Activated CD8-positive, alpha-beta memory T cell treated with anti-CD3 and anti-CD28 coated beads for 48 hours (primary cell): ENCODE measurements at regions not wholly inside any gene's neighbourhood (a gene's known extent, or its start where the extent isn't known, plus 50 kb on each side); places are given as distances from the start of the nearest gene placed in this dataset.

Source experiments
- DNase-seq, 3 experiments: peaks; one replicate each; pipeline ENCODE4 v3.0.0-alpha.2; 2020; ENCODE audit warnings: low read depth in 2 of 3, low spot score in 2 of 3

DNA sequence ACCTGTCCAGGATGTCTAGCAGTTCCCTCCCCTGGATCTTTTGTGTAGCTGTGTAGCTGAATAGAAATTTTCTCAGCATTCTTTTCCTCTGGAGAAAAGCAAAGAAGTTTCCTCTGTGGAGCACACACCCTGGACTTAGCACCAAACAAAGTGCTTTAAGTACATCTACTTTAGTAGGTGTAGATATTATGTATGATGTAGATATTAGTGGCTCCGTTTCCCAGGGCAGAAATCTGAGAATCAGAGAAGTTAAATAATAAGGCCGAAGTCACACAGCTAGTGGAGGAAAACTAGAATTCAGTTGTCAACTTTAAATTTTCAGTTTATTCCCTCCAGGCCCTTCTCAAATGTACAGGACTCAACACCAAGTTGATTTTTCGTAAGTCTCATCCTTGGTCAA is 401.7 kb upstream of the NR2F2 start:
- no peak for DNase-seq

DNA sequence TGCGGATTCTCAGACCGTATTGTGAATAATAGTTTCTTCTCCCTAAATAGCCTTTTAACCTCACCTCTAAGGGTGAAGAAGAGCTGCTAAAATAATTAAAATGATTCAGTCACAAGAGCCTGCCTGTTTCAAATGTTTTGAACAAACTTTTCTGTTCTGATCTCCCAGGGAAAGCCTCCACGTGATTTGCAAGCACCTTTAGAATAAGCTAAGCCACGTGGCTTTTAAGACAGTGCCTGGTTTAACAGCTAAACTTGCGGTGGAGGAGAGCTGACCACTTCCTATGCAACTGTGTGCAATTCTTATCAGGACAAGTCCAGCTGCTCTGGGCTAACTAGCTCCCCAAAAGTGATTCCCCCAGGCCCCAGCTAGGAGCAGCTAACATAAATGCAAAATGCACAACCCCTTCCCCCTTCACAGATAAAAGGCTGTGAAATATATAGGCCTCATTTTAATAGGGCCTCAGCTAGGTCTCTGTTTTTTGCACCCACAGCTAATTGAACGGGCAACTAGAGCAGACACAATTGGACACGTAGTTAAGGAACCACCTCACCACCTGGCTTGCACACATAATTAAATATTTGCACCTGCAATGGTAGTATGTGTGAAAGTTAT is 401.2 kb upstream of the NR2F2 start:
- DNase-seq: no peak

DNA sequence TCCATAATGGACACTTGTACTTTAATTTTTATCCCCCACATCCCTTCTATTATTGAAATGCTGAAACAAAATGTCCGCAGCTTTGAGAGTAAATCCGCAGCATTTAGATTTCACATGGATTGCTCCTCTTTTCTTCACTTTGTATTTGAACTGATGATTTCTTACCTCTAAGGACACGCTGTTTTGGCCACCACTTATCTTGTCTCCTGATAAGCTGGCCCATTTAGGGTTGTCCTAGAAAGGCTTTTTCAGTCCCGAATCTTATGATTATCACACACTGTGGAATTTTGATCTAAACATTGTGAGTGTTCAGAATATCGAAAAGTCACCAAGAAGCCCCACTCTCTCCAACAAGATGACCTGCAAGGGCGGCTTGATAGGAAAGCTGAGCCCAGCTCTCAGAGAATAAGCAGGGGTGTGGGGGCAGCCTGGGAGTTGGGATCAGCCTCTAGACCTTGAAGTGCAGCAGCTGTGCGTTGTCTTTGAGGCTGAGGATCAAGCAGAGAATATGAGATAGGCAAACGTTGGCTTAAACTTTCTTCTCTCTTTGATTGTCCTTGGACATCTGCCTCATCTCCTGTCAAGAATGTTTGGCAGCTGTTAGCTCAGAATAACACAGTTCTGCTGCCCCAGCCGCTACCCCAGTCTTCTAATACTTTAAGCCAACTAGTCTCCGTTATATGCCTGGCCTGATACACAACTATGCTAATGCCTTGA is 399.7 kb upstream of the NR2F2 start:
- no peak for DNase-seq

DNA sequence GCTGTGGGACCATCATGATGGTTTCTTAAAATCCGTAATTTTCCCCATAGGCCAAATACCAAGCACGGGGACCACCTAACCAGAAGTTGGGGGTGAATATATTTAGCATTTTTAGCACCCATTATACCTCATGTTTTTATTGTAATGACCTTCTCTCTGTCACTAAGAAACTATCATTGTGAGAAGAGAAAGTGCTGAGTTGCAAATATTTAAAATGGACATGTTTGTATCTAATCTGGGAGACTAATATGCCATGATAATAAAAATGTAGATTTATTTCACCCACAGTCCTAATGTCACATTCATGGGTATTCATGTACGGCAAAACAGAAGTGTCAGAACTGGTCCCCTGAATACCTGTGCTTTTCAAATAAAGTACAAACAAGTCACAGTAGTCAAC is 398.9 kb upstream of the NR2F2 start:
- no peak for DNase-seq

DNA sequence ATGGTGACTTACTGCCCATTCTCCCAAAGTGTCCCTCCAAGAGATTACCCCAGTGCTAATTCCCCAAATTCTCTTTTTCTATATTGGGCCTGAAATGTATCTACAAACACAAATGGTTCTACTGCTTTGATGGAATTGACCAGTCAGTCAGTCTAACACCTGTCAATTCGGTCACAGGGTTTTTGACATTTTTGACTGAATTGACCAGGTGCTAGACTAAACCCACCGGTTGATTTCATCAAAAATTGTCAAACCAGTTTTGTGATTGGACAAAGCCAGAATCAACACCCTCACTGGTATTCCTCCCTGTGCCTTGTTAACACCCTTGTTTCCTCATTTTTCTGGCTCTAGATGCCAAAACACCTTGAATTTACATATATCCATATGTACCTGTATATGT is 398.4 kb upstream of the NR2F2 start:
- no peak for DNase-seq

DNA sequence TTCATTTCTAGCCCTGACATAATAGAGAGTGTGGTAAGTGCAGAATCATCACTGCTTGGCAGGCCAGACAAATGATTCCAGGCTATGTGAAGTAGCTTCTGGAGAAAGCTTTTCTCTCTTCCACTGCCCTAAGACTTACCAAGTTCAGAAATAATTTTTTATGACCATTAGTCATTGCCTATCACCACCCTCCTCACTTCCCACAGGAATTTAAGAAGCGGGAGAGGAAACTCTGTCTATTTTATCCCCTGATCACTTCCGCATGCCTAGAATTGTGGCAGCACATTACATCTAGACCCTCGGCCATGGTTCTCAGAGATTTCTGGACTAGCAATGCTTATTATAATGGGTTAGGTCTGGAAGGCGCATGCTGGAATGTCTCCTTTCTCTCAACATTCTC is 397.8 kb upstream of the NR2F2 start:
- DNase-seq: no peak

DNA sequence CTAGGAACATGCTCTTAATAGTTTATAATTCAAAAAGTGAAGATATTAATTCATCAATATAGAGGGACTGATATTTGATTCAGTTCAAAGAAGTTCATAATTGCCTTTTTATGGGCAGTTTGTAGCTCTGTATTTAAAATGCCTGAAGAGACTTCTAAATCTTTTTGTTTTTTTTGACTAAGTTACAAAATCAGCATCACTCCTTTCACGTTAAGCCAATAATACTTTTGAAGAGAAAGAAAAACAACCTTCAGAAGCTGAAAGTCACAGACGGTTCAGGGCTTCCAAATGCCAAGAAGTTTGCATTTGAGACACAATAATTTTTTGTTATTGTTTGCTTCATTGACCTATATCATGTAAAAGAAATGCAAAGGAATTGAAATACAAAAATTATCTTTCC is 394.6 kb upstream of the NR2F2 start:
- no peak for DNase-seq

DNA sequence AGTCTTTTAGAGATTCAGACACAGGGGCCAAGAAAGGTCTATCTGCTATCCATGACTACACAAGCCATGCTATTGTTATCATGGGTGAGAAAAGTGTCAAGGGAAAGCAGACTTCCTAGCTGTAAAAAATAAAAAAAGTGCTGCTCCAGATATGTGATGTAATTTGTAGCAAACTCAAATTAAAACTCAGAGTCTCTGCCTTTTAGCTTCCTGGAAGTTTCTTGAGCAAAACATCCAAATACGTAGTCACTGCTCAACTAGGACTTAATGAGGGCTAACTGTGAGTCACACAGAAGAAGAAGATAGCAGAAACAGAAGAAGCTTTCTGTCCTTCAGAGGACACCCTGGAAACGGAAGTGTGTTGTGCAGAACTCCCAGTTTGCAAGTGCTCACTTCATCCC is 393.4 kb upstream of the NR2F2 start:
- no peak for DNase-seq

DNA sequence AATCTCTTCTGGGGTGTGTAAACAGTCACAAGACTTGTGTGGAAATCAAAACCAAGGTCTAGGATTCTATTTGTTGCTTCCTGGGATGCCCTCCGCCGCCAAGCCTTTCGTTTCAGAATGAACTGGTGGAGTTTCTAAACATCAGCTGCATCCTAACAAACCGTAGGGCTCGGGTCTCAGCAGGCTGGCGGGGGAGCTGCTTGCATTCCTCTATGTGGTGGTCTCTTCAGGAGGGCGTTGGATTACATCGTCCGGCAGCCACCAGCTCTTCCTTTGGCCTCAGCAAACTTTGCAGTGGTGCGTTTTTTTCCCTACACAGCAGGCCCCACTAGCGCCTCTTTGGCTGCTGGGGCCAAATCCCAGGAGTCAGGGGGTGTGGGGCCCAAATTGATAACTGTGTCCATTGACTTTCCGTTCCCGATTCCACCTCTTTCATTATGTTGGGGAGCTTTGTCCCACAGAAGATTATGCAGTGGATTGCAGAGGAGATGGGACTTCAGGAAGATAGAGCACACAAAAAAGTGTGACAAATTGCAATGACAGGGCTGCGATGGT is 390.0 kb upstream of the NR2F2 start:
- DNase-seq: no peak

DNA sequence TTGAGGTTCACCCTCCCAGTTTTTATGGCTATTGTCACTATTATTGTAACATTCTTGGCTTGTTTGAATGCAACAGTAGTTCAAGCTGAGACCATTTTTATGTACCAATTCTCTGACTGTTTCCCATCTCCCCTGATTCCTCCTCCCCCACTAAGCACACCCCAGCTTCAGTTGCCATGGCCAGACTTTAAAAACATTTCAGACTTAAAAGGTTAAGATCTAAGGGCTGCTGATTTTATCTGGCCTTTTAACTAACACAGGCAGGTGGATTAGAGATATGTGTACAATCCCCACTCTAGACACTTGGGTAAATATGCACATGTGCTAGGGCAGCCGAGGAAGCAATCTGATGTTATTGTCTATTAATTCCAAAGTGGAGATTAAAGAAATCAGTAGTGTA is 386.3 kb upstream of the NR2F2 start:
- DNase-seq: no peak

DNA sequence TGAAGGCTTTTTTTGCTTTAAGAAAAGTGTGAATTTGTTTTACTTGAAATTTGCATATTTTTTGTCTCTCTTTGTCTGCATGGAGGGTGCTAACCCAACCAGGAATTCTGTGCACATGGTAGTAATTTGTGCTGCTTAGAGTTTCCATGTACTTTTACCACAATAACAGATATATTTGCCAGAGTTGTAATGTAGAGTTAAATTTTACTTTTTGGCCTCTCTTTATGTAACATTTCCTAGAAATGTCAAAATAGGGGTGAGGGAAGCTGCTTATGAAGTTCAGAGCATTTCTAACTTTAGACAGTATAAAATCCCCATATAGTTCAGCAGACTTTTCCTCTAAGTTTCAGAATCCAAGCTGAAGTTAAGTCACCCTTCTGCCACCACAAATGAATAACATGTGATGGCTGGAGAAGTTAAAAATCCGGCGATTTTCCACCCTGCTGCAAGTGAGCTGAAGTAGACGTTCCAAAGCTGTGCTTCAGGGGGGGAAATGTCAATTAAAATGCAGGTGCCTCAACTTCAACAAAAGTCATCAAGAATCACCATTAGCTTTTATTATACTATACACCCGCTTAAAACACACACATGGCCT is 385.7 kb upstream of the NR2F2 start:
- DNase-seq: no peak

DNA sequence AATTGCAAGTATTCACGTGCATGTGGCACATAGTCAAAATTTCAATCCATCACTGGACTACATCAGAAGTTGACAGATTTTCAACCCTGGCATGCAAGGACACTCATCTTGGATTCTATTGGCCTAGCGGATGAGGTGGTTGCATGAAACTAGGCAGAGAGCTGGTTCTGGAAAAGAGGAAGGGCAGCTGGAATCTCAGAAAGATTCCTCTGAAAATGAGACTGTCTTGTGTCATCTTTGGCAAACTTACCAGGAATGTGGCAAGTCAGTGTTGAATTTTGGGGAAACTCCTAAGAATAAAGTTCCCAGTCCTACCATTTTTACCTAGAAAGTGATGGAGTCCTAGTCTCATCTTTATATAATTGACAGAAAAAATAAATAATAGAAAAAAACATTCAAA is 384.3 kb upstream of the NR2F2 start:
- no peak for DNase-seq

DNA sequence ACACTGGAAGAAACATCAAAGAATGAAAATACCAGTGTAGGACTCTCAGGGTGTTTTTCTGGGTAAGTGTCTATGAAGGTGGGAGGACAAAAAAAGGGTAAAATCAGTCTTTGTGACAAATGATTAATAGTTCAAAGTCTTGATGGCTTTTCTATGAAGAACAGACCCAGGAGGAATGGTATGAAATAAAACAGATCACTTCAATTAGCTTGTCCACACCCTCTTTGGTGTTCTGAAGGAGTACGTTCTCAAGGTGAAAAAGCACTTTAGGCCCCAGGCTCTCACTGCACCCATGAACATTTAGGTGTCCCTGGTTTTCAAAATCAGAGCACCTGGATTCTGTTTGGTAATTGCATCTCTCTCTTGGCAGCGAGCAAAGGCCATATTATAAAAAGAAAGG is 383.6 kb upstream of the NR2F2 start:
- DNase-seq: no peak

DNA sequence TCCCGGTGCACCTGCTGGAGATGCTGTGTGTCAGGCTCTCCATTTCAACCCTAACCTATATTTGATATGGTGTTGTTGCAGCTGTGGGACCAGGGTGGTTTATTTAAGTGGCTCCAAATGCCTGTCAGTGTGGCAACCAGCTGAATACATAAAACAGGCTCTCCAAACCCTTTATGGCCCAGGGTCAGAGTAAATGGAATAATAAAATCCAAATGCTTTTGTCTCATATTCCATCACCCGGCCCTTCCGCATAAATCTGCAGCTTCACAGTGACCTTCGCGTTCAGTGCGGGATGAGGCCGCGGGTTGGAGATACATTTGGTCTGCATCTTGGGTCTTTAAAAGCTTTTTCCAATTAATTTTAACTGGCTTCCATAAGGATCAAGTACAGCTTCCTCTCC is 382.1 kb upstream of the NR2F2 start:
- no peak for DNase-seq

DNA sequence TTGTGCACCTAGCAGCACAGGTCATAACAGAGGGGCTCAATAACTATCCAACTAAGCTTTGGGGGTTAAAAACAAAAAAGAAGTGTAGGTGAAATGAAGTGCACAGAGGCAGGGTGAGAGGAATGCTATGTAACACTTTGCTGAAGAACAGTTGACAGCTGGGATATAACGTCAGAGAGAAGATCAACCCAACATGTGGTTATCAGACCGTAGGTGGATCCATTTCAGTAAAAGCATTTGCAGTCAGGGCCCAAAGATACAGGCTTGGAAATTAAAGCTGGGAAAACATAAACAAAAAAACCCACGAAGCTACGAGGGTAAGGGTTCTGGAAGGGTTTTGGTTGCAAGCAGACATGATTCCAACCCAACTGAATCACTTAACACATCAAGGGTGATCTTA is 377.5 kb upstream of the NR2F2 start:
- no peak for DNase-seq

DNA sequence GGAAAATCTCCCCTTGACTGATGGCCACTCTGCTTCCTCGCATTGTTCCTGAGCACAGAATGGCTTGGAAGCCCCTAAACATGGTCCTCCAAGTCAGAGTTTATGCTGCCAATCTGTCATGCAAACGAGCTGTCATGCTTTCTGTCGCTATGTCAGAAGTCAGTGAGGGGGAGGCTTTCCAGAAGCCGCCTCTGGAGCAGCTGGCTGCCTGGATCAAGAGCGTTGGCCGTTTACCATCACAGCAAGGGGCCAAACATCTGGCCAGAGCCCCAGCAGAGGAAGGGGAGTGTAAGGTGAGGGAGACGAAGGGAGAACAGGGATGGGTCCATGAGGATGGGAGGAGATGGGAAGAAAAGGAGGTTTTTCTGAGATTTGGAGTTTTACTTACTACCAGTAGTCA is 372.6 kb upstream of the NR2F2 start:
- DNase-seq: no peak

DNA sequence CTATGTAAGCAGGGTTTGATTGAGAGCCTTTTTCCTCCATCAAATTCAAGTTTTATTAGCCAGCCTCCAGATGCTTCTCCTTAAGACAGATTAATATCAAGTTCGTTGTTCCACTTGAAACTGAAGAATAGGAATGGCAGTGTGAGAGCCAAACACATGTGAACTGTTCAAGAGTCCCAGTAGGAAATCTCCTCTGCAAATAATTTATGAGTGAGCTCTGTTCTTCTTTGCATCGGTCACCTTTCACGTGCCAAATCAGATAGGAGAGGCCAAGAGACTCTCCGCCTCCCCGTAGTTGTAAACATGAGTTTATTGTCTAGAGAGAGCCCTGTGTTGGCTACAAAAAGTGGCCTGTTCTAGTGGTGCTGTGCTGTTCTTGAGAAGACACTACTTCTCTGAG is 372.1 kb upstream of the NR2F2 start:
- no peak for DNase-seq

DNA sequence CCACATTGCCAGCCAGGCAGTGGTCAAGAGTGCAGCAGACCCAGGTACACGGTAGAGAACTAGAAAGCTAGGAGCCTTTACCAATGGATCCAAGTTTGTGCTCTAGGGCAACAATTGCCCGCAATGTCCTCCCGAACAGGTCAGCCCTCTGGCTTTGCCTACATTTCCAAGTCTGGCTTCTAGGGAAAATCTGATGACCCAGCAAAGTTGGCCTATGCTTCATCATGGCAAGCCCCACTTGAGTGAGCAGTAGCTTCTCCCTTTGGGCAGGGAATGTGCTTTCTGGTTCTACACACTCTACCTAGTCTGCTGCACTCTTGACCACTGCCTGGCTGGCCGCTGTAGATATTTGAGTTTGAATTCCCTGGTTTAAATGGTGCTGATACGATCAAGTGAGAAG is 361.6 kb upstream of the NR2F2 start:
- DNase-seq: no peak

DNA sequence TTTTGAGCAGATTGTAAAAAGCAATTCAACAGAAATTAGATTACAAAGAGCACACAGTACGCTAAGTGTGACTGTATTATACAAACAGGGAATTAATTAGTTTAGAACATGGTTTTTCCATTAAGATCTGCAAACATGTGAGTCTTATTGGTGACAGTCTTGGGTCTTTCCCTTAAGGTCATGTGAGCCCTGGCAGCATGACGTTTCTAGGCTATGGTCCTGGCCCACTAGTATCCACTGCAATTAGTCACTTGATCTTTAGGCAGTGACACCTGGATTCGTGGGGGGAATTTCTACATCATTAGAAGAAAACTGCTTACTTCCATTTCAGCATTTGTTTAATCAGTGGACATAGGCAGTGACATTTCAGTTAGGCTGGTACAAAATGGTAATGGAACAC is 360.2 kb upstream of the NR2F2 start:
- DNase-seq: no peak

DNA sequence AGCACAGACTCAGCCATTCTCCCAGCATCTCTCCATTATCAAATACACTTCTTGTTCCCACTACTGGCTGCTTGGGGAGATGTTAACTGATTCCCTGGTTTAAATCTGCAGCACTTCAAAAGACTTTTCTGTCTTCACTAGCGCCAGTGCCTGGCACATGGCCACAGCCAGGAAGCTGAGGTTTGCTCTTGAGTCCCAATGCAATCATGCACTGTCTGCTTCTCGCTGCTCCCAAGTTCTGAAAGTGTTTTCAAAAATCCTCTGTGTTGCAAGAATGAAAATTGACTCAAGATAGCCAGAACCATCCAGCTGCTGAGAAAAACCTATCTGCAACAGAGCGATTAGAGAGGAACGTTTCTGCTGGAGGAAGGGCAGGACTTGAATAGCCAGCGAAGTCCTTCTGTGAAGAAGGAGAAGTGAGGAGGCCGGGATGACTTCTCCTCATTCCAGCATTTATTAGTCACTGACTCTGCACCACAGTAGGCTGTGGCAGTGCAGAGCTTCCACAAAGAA is 358.4 kb upstream of the NR2F2 start:
- DNase-seq: no peak

DNA sequence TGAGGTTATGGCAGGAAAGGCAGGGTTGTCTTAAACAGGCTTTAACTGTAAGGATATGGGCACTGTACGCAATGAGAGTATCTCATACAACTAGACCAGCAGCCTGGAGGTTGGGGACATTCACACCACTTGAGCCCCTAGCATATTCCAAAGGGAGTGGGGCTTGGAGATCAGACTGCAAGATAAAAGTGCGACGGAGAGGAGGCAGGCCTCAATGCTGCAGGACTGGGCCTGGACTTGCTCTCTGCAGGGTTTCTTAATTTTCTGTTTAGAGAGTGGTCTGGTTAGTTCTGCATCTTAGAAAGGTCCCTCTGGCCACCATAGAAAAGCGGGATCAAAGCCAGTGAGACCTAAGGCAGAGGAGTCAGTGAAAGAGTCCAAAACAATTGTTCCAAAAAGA is 357.7 kb upstream of the NR2F2 start:
- no peak for DNase-seq

DNA sequence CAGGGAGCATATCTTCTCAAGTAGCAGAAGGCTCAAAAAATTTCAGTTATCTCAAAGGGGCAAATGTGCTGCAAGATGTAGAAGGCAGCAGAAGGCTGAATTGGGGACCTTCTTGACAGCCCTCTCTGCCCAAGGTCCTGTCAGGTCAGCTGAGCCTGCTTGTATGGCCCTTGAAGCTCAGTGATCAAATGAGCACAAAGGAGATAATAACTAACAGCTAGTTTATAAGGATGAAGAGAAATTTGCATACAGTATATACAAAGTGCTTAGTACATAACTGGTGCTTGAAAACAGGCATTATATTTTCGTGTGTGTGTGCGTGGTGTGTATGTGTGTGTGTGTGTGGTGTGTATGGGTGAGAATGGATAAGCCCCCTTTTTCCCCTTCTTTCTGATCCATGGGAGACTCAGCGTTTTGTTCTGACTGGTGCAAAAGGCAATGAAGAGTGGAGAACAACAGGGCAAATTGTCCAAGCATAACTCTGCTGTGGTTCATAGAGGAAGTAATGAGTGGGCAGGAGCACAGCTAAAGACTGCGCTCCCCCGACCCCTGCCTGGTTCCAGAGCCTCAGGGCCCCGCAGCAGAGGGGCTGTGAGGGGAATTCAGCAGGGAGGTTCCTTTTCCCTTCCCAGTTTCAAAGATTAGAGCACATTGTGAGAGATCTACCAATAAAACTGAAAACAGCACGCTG is 356.8 kb upstream of the NR2F2 start:
- DNase-seq: no peak
